ENCODE measurements at regions not wholly inside any gene's neighbourhood (a gene's known extent, or its start where the extent isn't known, plus 50 kb on each side); places are given as distances from the start of the nearest gene placed in this dataset.

- H3K27me3 ChIP-seq (ENCODE audit: control insufficient read depth, insufficient read depth): no peaks in the 10 kb centered on the region
- intact Hi-C loops (cut with DNase I): no loop called here
- H3K9me3 ChIP-seq (ENCODE audit: control insufficient read depth, low read length): no peaks in the 10 kb centered on the region
- ATAC-seq: no peak
- no peak overlapping the region for H3K27ac ChIP-seq (ENCODE audit: low read length)
- no peak overlapping the region for H3K4me3 ChIP-seq (ENCODE audit: low read length)
- no peaks in the 10 kb centered on the region for H3K4me1 ChIP-seq (ENCODE audit: control insufficient read depth, insufficient read depth, low read length)
- no peak for DNase-seq
- WGBS: 76% methylated on average over 8 of the region's 8 CpGs
Observed at GRCh38 chr20:60249436-60249835, 291.2 kb downstream of the CDH26 start.

- H3K4me1 ChIP-seq (ENCODE audit: control insufficient read depth, insufficient read depth, low read length): no peaks in the 10 kb centered on the region
- H3K4me3 ChIP-seq (ENCODE audit: low read length): no peak overlapping the region
- intact Hi-C loops (cut with DNase I): no loop called here
- ATAC-seq: no peak
- no peak overlapping the region for H3K27ac ChIP-seq (ENCODE audit: low read length)
- no peaks in the 10 kb centered on the region for H3K9me3 ChIP-seq (ENCODE audit: control insufficient read depth, low read length)
- no peaks in the 10 kb centered on the region for H3K27me3 ChIP-seq (ENCODE audit: control insufficient read depth, insufficient read depth)
- no peak for DNase-seq
- 95% methylated on average over 5 of the region's 5 CpGs for WGBS
Observed at GRCh38 chr20:60250251-60250650, 292.0 kb downstream of the CDH26 start.

GRCh38 chr20:60252866-60253265 is 294.6 kb downstream of the CDH26 start:
- no peak for DNase-seq
- Histone ChIP-seq H3K4me1 (ENCODE audit: control insufficient read depth, insufficient read depth, low read length) (no peaks in the 10 kb centered on the region), H3K27ac (ENCODE audit: low read length) (no peak overlapping the region), H3K9me3 (ENCODE audit: control insufficient read depth, low read length) (no peaks in the 10 kb centered on the region), H3K4me3 (ENCODE audit: low read length) (no peak overlapping the region), H3K27me3 (ENCODE audit: control insufficient read depth, insufficient read depth) (no peaks in the 10 kb centered on the region)
- no peak for ATAC-seq
- intact Hi-C loops (cut with DNase I): no loop called here
- 71% methylated on average over 2 of the region's 2 CpGs for WGBS

GRCh38 chr20:60253471-60253870 is 295.2 kb downstream of the CDH26 start:
- Histone ChIP-seq H3K27me3 (ENCODE audit: control insufficient read depth, insufficient read depth) (no peaks in the 10 kb centered on the region), H3K4me1 (ENCODE audit: control insufficient read depth, insufficient read depth, low read length) (no peaks in the 10 kb centered on the region), H3K4me3 (ENCODE audit: low read length) (no peak overlapping the region), H3K9me3 (ENCODE audit: control insufficient read depth, low read length) (no peaks in the 10 kb centered on the region), H3K27ac (ENCODE audit: low read length) (no peak overlapping the region)
- ATAC-seq: no peak
- DNase-seq: no peak
- 76% methylated on average over 6 of the region's 6 CpGs for WGBS
- intact Hi-C loops (cut with DNase I): no loop called here

- intact Hi-C loops (cut with DNase I): no loop called here
- no peaks in the 10 kb centered on the region for H3K9me3 ChIP-seq (ENCODE audit: control insufficient read depth, low read length)
- H3K4me3 ChIP-seq (ENCODE audit: low read length): no peak overlapping the region
- no peaks in the 10 kb centered on the region for H3K27me3 ChIP-seq (ENCODE audit: control insufficient read depth, insufficient read depth)
- WGBS: 48% methylated on average over 6 of the region's 6 CpGs
- DNase-seq: no peak
- no peak overlapping the region for H3K27ac ChIP-seq (ENCODE audit: low read length)
- peak in 1 of 2 donors; percentile 30 for ATAC-seq
- H3K4me1 ChIP-seq (ENCODE audit: control insufficient read depth, insufficient read depth, low read length): no peaks in the 10 kb centered on the region
Observed at GRCh38 chr20:60254901-60255411, 296.7 kb downstream of the CDH26 start.

- Histone ChIP-seq H3K4me3 (ENCODE audit: low read length) (no peak overlapping the region), H3K4me1 (ENCODE audit: control insufficient read depth, insufficient read depth, low read length) (no peaks in the 10 kb centered on the region), H3K27ac (ENCODE audit: low read length) (no peak overlapping the region), H3K27me3 (ENCODE audit: control insufficient read depth, insufficient read depth) (no peaks in the 10 kb centered on the region), H3K9me3 (ENCODE audit: control insufficient read depth, low read length) (no peaks in the 10 kb centered on the region)
- peak in 1 of 2 donors; percentile 12 for ATAC-seq
- 49% methylated on average over 3 of the region's 3 CpGs for WGBS
- DNase-seq: no peak
- intact Hi-C loops (cut with DNase I): no loop called here
Observed at GRCh38 chr20:60255415-60255814, 297.2 kb downstream of the CDH26 start.

- intact Hi-C loops (cut with DNase I): no loop called here
- no peak for DNase-seq
- Histone ChIP-seq H3K4me1 (ENCODE audit: control insufficient read depth, insufficient read depth, low read length) (no peaks in the 10 kb centered on the region), H3K4me3 (ENCODE audit: low read length) (no peak overlapping the region), H3K27ac (ENCODE audit: low read length) (no peak overlapping the region), H3K9me3 (ENCODE audit: control insufficient read depth, low read length) (no peaks in the 10 kb centered on the region), H3K27me3 (ENCODE audit: control insufficient read depth, insufficient read depth) (no peaks in the 10 kb centered on the region)
- ATAC-seq: no peak
- 81% methylated on average over 6 of the region's 6 CpGs for whole genome bisulfite sequencing
Observed at GRCh38 chr20:60255866-60256265, 297.6 kb downstream of the CDH26 start.

- H3K27ac ChIP-seq (ENCODE audit: low read length): no peak overlapping the region
- WGBS: 72% methylated on average over 6 of the region's 6 CpGs
- no peak for ATAC-seq
- H3K9me3 ChIP-seq (ENCODE audit: control insufficient read depth, low read length): no peaks in the 10 kb centered on the region
- no peak for DNase-seq
- H3K27me3 ChIP-seq (ENCODE audit: control insufficient read depth, insufficient read depth): no peaks in the 10 kb centered on the region
- no peaks in the 10 kb centered on the region for H3K4me1 ChIP-seq (ENCODE audit: control insufficient read depth, insufficient read depth, low read length)
- intact Hi-C loops (cut with DNase I): no loop called here
- no peak overlapping the region for H3K4me3 ChIP-seq (ENCODE audit: low read length)
Observed at GRCh38 chr20:60256811-60257210, 298.6 kb downstream of the CDH26 start.

GRCh38 chr20:60257671-60258070 is 299.4 kb downstream of the CDH26 start:
- Histone ChIP-seq H3K9me3 (ENCODE audit: control insufficient read depth, low read length) (no peaks in the 10 kb centered on the region), H3K4me3 (ENCODE audit: low read length) (no peak overlapping the region), H3K27me3 (ENCODE audit: control insufficient read depth, insufficient read depth) (no peaks in the 10 kb centered on the region), H3K27ac (ENCODE audit: low read length) (no peak overlapping the region), H3K4me1 (ENCODE audit: control insufficient read depth, insufficient read depth, low read length) (no peaks in the 10 kb centered on the region)
- 81% methylated on average over 3 of the region's 3 CpGs for WGBS
- intact Hi-C loops (cut with DNase I): no loop called here
- DNase-seq (no peak), ATAC-seq (no peak)

GRCh38 chr20:60258255-60258863 is 300.1 kb downstream of the CDH26 start:
- H3K4me3 ChIP-seq (ENCODE audit: low read length): no peak overlapping the region
- H3K4me1 ChIP-seq (ENCODE audit: control insufficient read depth, insufficient read depth, low read length): no peaks in the 10 kb centered on the region
- intact Hi-C loops (cut with DNase I): no loop called here
- ATAC-seq (no peak), DNase-seq (no peak)
- H3K27ac ChIP-seq (ENCODE audit: low read length): no peak overlapping the region
- 61% methylated on average over 6 of the region's 6 CpGs for WGBS
- no peaks in the 10 kb centered on the region for H3K9me3 ChIP-seq (ENCODE audit: control insufficient read depth, low read length)
- no peaks in the 10 kb centered on the region for H3K27me3 ChIP-seq (ENCODE audit: control insufficient read depth, insufficient read depth)

- WGBS: 59% methylated on average over 4 of the region's 4 CpGs
- no peak for DNase-seq
- no peak overlapping the region for H3K27ac ChIP-seq (ENCODE audit: low read length)
- H3K4me1 ChIP-seq (ENCODE audit: control insufficient read depth, insufficient read depth, low read length): no peaks in the 10 kb centered on the region
- H3K4me3 ChIP-seq (ENCODE audit: low read length): no peak overlapping the region
- H3K27me3 ChIP-seq (ENCODE audit: control insufficient read depth, insufficient read depth): no peaks in the 10 kb centered on the region
- no peak for ATAC-seq
- H3K9me3 ChIP-seq (ENCODE audit: control insufficient read depth, low read length): no peaks in the 10 kb centered on the region
- intact Hi-C loops (cut with DNase I): loop anchor here in 1 of 4 donors (10.0 kb wide), 1 partner anchor 207 kb away; no protein-coding TSS in a partner anchor
Observed at GRCh38 chr20:60261333-60261732, 303.1 kb downstream of the CDH26 start.

Data from right cardiac atrium (tissue), 5 donors.